Loucy (cell line): ENCODE measurements at regions not wholly inside any gene's neighbourhood (a gene's known extent, or its start where the extent isn't known, plus 50 kb on each side); places are given as distances from the start of the nearest gene placed in this dataset.

Experiments
- H2AFZ ChIP-seq: fragments of 200-600 bp; sonication (generic); 2 replicates; pipeline ENCODE4 v1.6.0; 2016; ENCODE audit warnings: antibody characterized with exemption, mild to moderate bottlenecking, low read length, moderate library complexity
- H3F3A ChIP-seq: fragments of 200-600 bp; 2 replicates; pipeline ENCODE4 v1.6.0; 2016; ENCODE audit warnings: antibody characterized with exemption, low read depth, mild to moderate bottlenecking
- H3K27me3 ChIP-seq: fragments of 200-600 bp; sonication (generic); 2 replicates; pipeline ENCODE4 v1.6.1; 2014; ENCODE audit warnings: low read length, mild to moderate bottlenecking; ENCODE audit not compliant: insufficient read depth, poor library complexity, severe bottlenecking
- H3K36me3 ChIP-seq: fragments of 200-600 bp; sonication (generic); 2 replicates; pipeline ENCODE4 v1.6.1; 2016; ENCODE audit warnings: low read length; ENCODE audit not compliant: insufficient read depth
- H3K4me1 ChIP-seq: fragments of 200-600 bp; sonication (generic); 2 replicates; pipeline ENCODE4 v1.5.1; 2014; ENCODE audit warnings: low read length, mild to moderate bottlenecking; ENCODE audit not compliant: insufficient read depth, poor library complexity, severe bottlenecking
- H3K4me2 ChIP-seq: fragments of 200-600 bp; sonication (generic); 2 replicates; pipeline ENCODE4 v1.6.0; 2014; ENCODE audit warnings: antibody characterized with exemption, low read length, low read depth, mild to moderate bottlenecking; ENCODE audit not compliant: poor library complexity, severe bottlenecking
- H3K4me3 ChIP-seq: fragments of 200-600 bp; sonication (generic); 2 replicates; pipeline ENCODE4 v1.5.1; 2014; ENCODE audit warnings: low read length, mild to moderate bottlenecking, mixed read lengths; ENCODE audit not compliant: poor library complexity, severe bottlenecking
- H3K79me2 ChIP-seq: fragments of 200-600 bp; sonication (generic); 2 replicates; pipeline ENCODE4 v1.6.1; 2014; ENCODE audit warnings: low read length; ENCODE audit not compliant: insufficient read depth
- H3K9ac ChIP-seq: fragments of 200-600 bp; sonication (generic); 2 replicates; pipeline ENCODE4 v1.6.0; 2014; ENCODE audit warnings: mild to moderate bottlenecking, low read depth, low read length, moderate library complexity; ENCODE audit not compliant: poor library complexity, severe bottlenecking
- H3K9me2 ChIP-seq: fragments of 200-600 bp; sonication (generic); replicated peaks from 2 replicates; pipeline ENCODE4 v1.6.1; 2016; ENCODE audit warnings: low read depth, low read length, mixed read lengths
- H3K9me3 ChIP-seq: fragments of 200-600 bp; sonication (generic); 2 replicates; pipeline ENCODE4 v1.6.1; 2014; ENCODE audit warnings: mild to moderate bottlenecking, antibody characterized with exemption, low read length, low read depth; ENCODE audit not compliant: insufficient read depth
- H4K20me1 ChIP-seq: fragments of 200-600 bp; sonication (generic); 2 replicates; pipeline ENCODE4 v1.6.0; 2014; ENCODE audit warnings: antibody characterized with exemption, low read length, mild to moderate bottlenecking; ENCODE audit not compliant: insufficient read depth, poor library complexity, severe bottlenecking
- EZH2phosphoT487 ChIP-seq: fragments of 200-600 bp; IDR thresholded peaks from 2 replicates; pipeline ENCODE4 v1.6.1; 2018; ENCODE audit warnings: antibody characterized with exemption, mild to moderate bottlenecking, moderate library complexity, borderline replicate concordance
- TF ChIP-seq, protein P1 (sequence below): fragments of 200-600 bp; sonication (generic); conservative IDR thresholded peaks from 2 replicates; pipeline ENCODE4 v1.5.1; 2014; ENCODE audit warnings: mild to moderate bottlenecking, antibody characterized with exemption, low read length

DNA sequence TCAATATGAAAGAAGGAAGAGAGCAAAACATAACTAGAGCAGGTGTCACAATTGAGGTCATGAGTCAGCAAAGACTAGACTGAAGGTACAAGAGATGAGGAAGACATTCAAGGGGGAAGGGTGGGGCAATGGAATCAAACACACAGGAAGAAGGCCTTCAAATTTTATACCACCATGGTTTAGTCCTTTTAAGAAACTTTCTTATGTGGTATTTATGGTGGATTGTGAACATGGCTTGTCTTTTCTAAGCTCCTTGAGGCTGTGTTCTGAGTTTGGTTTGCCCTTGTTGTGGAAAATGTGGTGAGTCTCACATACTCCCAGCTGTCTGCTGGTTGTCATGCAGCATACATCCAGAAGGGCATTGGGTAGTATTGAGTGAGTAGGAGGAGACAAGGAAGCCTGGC is 62.1 kb downstream of the NABP1 start:
- no peaks in the 10 kb centered on the region for H3K36me3 ChIP-seq
- H2AFZ ChIP-seq, result peak overlapping the region; percentile 18
- no peaks in the 10 kb centered on the region for H3K9me2 ChIP-seq
- TF ChIP-seq EZH2phosphoT487, result no peak
- TF ChIP-seq, protein P1, sequence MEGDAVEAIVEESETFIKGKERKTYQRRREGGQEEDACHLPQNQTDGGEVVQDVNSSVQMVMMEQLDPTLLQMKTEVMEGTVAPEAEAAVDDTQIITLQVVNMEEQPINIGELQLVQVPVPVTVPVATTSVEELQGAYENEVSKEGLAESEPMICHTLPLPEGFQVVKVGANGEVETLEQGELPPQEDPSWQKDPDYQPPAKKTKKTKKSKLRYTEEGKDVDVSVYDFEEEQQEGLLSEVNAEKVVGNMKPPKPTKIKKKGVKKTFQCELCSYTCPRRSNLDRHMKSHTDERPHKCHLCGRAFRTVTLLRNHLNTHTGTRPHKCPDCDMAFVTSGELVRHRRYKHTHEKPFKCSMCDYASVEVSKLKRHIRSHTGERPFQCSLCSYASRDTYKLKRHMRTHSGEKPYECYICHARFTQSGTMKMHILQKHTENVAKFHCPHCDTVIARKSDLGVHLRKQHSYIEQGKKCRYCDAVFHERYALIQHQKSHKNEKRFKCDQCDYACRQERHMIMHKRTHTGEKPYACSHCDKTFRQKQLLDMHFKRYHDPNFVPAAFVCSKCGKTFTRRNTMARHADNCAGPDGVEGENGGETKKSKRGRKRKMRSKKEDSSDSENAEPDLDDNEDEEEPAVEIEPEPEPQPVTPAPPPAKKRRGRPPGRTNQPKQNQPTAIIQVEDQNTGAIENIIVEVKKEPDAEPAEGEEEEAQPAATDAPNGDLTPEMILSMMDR, result no peak
- H3K4me3 ChIP-seq, result peak overlapping the region; percentile 18
- no peaks in the 10 kb centered on the region for H4K20me1 ChIP-seq
- H3K4me2 ChIP-seq, result peak overlapping the region; percentile 54
- peaks cover 13% of the 10 kb centered on the region for H3K4me1 ChIP-seq
- H3K27me3 ChIP-seq, result peaks cover 50% of the 10 kb centered on the region
- no peaks in the 10 kb centered on the region for H3K9me3 ChIP-seq
- peaks cover 3% of the 10 kb centered on the region; the same call in 1 of the 2 replicates for H3F3A ChIP-seq
- no peak overlapping the region for H3K9ac ChIP-seq
- no peaks in the 10 kb centered on the region for H3K79me2 ChIP-seq

DNA sequence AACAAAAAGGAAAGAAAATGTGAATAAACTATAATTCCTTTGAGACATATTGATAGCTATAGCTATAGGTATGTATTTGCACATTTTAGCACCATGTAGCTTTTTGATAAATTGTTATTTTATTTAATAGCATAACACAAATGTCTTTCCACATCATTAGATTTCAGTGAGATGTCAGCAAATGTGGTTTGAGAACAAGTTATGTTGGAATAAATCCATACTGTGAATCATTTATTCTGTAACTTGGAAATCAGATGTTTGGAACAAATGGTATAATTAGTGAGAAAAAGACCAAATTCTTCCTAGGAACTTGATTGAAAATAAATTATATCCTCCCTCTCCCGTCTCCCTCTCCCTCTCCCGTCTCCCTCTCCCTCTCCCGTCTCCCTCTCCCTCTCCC is 62.8 kb downstream of the NABP1 start:
- H3K36me3 ChIP-seq, result no peaks in the 10 kb centered on the region
- peaks cover 13% of the 10 kb centered on the region for H3K4me1 ChIP-seq
- no peaks in the 10 kb centered on the region for H3K9me3 ChIP-seq
- no peak overlapping the region for H3K9ac ChIP-seq
- no peak overlapping the region for H3K4me2 ChIP-seq
- H3K79me2 ChIP-seq, result no peaks in the 10 kb centered on the region
- TF ChIP-seq, protein P1, result no peak
- TF ChIP-seq EZH2phosphoT487, result no peak
- H3F3A ChIP-seq, result peaks cover 3% of the 10 kb centered on the region; the same call in 1 of the 2 replicates
- H2AFZ ChIP-seq, result no peak overlapping the region
- H3K27me3 ChIP-seq, result peaks cover 46% of the 10 kb centered on the region
- no peak overlapping the region for H3K4me3 ChIP-seq
- no peaks in the 10 kb centered on the region for H3K9me2 ChIP-seq
- no peaks in the 10 kb centered on the region for H4K20me1 ChIP-seq

DNA sequence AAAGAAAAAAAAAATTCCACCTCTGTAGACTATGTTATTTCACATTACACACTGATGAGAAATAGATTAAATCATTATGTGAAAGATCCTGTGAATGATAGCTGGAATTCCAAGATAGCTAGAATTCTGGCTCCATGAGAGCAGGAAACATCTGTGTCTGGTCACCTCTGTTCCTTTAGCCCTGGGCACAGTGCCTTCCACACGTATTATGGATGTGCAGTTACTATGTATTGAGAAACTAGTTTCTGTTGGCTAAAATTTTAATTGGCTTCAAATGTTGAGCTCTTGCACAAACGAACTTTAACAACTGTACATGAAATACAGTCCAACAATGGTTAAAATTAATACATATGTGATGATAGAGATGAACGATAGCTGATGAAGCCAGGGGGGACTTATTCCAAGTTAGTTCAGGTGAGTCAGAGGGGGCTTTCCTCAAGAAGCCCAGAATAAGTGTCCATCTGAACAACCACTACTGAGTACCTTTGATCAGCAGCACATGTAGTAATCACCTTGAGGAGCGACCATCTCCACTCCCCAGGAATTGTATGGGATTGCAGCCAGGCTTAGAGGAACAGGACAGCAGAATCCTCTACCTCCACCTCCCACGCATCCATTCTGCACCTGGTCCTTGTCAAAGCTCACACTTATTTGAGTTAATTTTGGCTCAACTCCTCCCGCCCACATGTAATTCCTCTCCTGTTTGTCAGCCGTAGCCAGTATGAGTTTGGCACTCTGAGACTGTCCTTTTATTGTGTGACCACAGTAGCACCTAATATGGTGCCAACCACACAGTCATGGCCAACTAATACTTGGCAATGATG is 68.6 kb downstream of the NABP1 start:
- Histone ChIP-seq H3K79me2 (no peaks in the 10 kb centered on the region), H3K27me3 (peaks cover 24% of the 10 kb centered on the region), H4K20me1 (no peaks in the 10 kb centered on the region), H3K4me1 (no peaks in the 10 kb centered on the region), H3K36me3 (no peaks in the 10 kb centered on the region), H3K9me2 (no peaks in the 10 kb centered on the region), H3K4me3 (no peak overlapping the region), H2AFZ (no peak overlapping the region), H3K4me2 (no peak overlapping the region), H3F3A (no peaks in the 10 kb centered on the region), H3K9ac (no peak overlapping the region), H3K9me3 (no peaks in the 10 kb centered on the region)
- TF ChIP-seq EZH2phosphoT487, result no peak
- TF ChIP-seq, protein P1, result no peak
